ENCODE measurements at regions not wholly inside any gene's neighbourhood (a gene's known extent, or its start where the extent isn't known, plus 50 kb on each side); places are given as distances from the start of the nearest gene placed in this dataset.

- TF ChIP-seq USF2 (IDR thresholded peaks at IDR 0.05; ENCODE audit: low read length): no peak
- no peak for TF ChIP-seq CTCF (IDR thresholded peaks at IDR 0.05; ENCODE audit: control extremely low read depth in 1 of 3, insufficient read depth in 1 of 3, low read depth in 1 of 3, low read length in 3 of 3)
- no peak for TF ChIP-seq TCF12 (IDR thresholded peaks at IDR 0.05; ENCODE audit: low read depth, low read length)
- no peak for TF ChIP-seq TBP (IDR thresholded peaks at IDR 0.05; ENCODE audit: low read depth, low read length)
Observed at GRCh38 chr7:85950418-85950817, 693.3 kb upstream of the GRM3 start.

All from H1 (cell line).